Small intestine (tissue), 7 donors: ENCODE measurements at regions not wholly inside any gene's neighbourhood (a gene's known extent, or its start where the extent isn't known, plus 50 kb on each side); places are given as distances from the start of the nearest gene placed in this dataset.

Experiments
- DNase-seq, 2 donors: peaks; one replicate each; pipeline versions ENCODE4 v3.0.0 to v3.0.0-alpha.2; 2013
- FAIRE-seq: peaks from 2 replicates; lab custom pipeline; 2012; peaks lifted over from hg19 to GRCh38; lab: Jason Lieb, UNC
- H3K27ac ChIP-seq, 3 donors: one replicate each; pipeline ENCODE4 v1.5.1; 2013; ENCODE audit warnings: low read length in 2 of 3, mild to moderate bottlenecking in 2 of 3, control low read depth in 1 of 3, inconsistent platforms in 1 of 3, low read depth in 1 of 3, moderate library complexity in 1 of 3
- H3K27me3 ChIP-seq, 3 donors: one replicate each; pipeline ENCODE4 v1.6.1; 2013; ENCODE audit warnings: low read length in 3 of 3, inconsistent platforms in 1 of 3; ENCODE audit not compliant: control insufficient read depth in 3 of 3, insufficient read depth in 3 of 3
- H3K36me3 ChIP-seq, 3 donors: one replicate each; pipeline ENCODE4 v1.6.1; 2013; ENCODE audit warnings: low read length in 3 of 3, inconsistent platforms in 1 of 3, low read depth in 1 of 3, mild to moderate bottlenecking in 1 of 3, moderate library complexity in 1 of 3; ENCODE audit not compliant: control insufficient read depth in 3 of 3, insufficient read depth in 2 of 3
- H3K4me1 ChIP-seq, 3 donors: one replicate each; pipeline ENCODE4 v1.6.1; 2013; ENCODE audit warnings: low read length in 2 of 3, inconsistent platforms in 1 of 3, low read depth in 1 of 3, mild to moderate bottlenecking in 1 of 3, moderate library complexity in 1 of 3; ENCODE audit not compliant: control insufficient read depth in 3 of 3, insufficient read depth in 2 of 3
- H3K4me3 ChIP-seq, 3 donors: one replicate each; pipeline ENCODE4 v1.5.1; 2013; ENCODE audit warnings: low read length in 3 of 3, control low read depth in 1 of 3, inconsistent platforms in 1 of 3, low read depth in 1 of 3, mild to moderate bottlenecking in 1 of 3, moderate library complexity in 1 of 3
- H3K9me3 ChIP-seq, 2 donors: one replicate each; pipeline ENCODE4 v1.6.1; 2013; ENCODE audit warnings: low read depth in 1 of 2, low read length in 1 of 2; ENCODE audit not compliant: control insufficient read depth in 2 of 2, insufficient read depth in 1 of 2
- WGBS, 3 donors: extraction: QIAGEN DNeasy Blood & Tissue Kit; methylation state at CpG; one replicate each; pipeline ENCODE4 v1.1.7; 2013; 5-methylcytosine and 5-hydroxymethylcytosine counted together
- donor health status: healthy with polysubstance abuse.
- donor health status: control.
- donor health status: control.
- donor health status: Bipolar disorder and iron deficiency.
- donor health status: healthy.

DNA sequence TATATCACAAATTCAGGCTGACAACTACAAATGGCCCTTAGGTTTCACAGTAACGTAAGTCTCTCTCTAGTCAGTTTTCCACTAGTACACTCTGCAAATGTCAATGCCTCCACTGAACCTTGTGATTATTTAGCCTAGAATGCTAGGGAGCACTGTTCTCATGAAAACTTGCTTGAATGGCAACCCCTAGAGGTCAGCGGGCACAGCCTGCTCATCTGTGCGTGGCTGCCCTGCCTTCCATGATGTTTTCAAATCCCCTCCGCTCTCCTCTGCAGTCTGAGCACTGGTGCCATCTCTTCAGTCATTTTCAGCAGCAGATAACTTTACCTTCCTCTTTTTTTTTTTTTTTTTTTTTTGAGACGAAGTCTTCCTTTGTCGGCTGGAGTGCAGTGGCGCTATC, 84.1 kb upstream of the GULP1 start:
- FAIRE-seq (no peak), DNase-seq (no peak)
- WGBS, 3 donors: 89 to 97% (median 96%) methylated on average over 7 of the region's 7 CpGs
- no peaks in the 10 kb centered on the region for H3K9me3 ChIP-seq
- H3K36me3 ChIP-seq: no peaks in the 10 kb centered on the region
- H3K27me3 ChIP-seq: no peaks in the 10 kb centered on the region
- H3K4me1 ChIP-seq: no peaks in the 10 kb centered on the region
- H3K4me3 ChIP-seq: no peak overlapping the region
- no peak overlapping the region for H3K27ac ChIP-seq

DNA sequence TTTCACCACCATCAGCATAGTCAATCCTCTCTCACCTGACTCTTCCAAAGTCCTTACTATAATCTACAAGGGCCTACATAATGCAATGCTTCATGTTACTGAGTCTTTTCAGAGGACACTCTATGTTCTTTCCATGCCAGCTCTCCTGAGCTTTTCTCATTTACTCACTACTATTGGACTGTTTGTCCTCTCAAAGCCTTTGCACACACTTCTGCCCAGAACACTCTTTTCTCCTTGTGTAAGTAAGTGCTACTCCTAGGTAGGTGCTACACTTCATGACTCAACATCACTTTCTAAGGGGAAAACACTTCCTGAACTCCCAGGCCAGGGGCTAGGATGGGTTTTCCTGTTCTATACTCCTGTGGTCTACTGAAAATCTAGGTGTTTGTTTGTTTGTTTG, 82.5 kb upstream of the GULP1 start:
- Histone ChIP-seq H3K27ac (no peak overlapping the region), H3K36me3 (no peaks in the 10 kb centered on the region), H3K27me3 (no peaks in the 10 kb centered on the region), H3K9me3 (no peaks in the 10 kb centered on the region), H3K4me1 (no peaks in the 10 kb centered on the region), H3K4me3 (no peak overlapping the region)
- FAIRE-seq (no peak), DNase-seq (no peak)

DNA sequence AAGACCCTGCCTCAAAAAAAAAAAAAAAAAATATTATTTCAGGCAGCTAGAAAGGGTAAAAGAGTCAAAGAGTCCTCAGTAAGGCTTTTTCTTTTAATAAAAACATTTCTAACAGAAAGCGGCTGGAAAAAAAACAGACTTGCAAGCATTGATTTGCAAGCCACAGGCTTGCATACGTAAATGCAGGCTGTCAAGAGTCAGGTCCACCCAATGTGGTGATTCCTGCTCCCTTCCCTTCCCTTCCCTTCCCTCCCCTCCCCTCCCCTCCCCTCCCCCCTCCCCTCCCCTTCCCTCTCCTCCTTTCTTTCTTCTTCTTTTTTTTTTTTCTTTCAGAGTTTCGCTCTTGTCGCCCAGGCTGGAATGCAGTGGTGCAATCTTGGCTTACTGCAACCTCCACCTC, 74.4 kb upstream of the GULP1 start:
- FAIRE-seq (no peak), DNase-seq (no peak)
- Histone ChIP-seq H3K36me3 (no peaks in the 10 kb centered on the region), H3K27me3 (no peaks in the 10 kb centered on the region), H3K9me3 (no peaks in the 10 kb centered on the region), H3K4me3 (no peak overlapping the region), H3K4me1 (no peaks in the 10 kb centered on the region), H3K27ac (no peak overlapping the region)
- 89 to 93% (median 93%) methylated on average over 3 to 4 of the region's 4 CpGs for WGBS, 3 donors

DNA sequence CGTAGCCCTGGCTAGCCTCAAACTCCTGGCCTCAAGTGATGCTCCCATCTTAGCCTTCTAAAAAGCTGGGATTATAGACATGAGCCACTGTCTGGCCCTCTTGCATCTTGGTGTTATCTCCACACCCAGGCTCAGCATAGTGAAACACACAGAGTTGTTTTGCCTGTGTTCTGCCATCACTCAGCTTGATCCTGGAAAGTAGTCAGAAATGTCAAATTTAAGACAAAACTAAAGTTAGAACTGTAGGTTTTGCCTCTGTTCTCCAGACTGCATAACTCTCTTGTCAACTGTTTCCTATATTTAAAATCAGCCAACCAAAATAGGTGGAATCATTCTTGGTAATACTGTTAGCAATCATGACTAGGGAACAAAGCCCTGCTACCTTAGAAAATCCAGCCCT, 72.1 kb upstream of the GULP1 start:
- H3K36me3 ChIP-seq: no peaks in the 10 kb centered on the region
- no peak overlapping the region for H3K27ac ChIP-seq
- no peak for DNase-seq
- no peak overlapping the region for H3K4me3 ChIP-seq
- H3K9me3 ChIP-seq: no peaks in the 10 kb centered on the region
- FAIRE-seq: no peak
- no peaks in the 10 kb centered on the region for H3K4me1 ChIP-seq
- 83 to 96% (median 96%) methylated on average over 1 of the region's 1 CpG for WGBS, 3 donors
- H3K27me3 ChIP-seq: no peaks in the 10 kb centered on the region

DNA sequence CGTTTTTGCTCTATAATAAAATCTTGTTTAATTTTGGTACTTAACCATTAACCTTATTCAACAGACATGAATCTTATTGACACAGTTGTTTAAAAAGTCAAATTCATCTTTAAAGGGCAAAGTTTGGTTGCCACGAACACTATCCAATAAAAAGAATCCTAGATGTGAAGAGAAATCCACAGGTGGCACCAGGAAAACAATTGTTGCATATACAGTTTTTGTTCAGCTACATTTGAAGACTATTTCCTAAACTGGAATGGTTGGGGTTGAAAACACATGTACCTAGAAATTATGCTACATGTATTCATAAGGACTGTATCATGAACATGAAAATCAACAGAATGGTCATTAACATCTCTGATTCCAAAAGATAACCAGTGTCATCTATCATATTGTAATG, 71.1 kb upstream of the GULP1 start:
- Histone ChIP-seq H3K27me3 (no peaks in the 10 kb centered on the region), H3K36me3 (no peaks in the 10 kb centered on the region), H3K9me3 (no peaks in the 10 kb centered on the region), H3K4me3 (no peak overlapping the region), H3K27ac (no peak overlapping the region), H3K4me1 (no peaks in the 10 kb centered on the region)
- FAIRE-seq: no peak
- DNase-seq: no peak
- 63 to 77% (median 75%) methylated on average over 2 of the region's 2 CpGs for WGBS, 3 donors

DNA sequence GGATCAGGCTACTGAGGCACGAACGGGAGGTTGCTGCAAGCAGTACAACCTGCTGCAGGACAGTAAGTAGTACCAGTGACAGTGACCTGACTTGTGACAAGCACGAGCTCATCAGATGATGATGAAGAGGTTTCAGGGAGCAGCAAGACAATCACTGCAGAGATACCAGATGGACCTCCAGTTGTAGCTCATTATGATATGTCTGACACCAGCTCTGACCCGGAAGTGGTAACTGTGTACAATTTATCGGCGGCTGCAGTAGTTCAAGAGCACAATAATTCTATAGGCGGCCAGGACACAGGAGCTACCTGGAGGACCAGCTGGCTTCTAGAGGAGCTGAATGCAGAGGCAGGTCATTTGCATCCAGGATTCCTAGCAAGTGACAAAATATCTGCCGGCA, 64.0 kb upstream of the GULP1 start:
- H3K36me3 ChIP-seq: no peaks in the 10 kb centered on the region
- H3K9me3 ChIP-seq: peaks cover 0 to 4% of the 10 kb centered on the region in 2 donors
- 85 to 90% (median 85%) methylated on average over 8 of the region's 8 CpGs for WGBS, 3 donors
- no peak overlapping the region for H3K27ac ChIP-seq
- no peak overlapping the region for H3K4me3 ChIP-seq
- no peaks in the 10 kb centered on the region for H3K4me1 ChIP-seq
- no peaks in the 10 kb centered on the region for H3K27me3 ChIP-seq
- no peak for FAIRE-seq
- no peak for DNase-seq

DNA sequence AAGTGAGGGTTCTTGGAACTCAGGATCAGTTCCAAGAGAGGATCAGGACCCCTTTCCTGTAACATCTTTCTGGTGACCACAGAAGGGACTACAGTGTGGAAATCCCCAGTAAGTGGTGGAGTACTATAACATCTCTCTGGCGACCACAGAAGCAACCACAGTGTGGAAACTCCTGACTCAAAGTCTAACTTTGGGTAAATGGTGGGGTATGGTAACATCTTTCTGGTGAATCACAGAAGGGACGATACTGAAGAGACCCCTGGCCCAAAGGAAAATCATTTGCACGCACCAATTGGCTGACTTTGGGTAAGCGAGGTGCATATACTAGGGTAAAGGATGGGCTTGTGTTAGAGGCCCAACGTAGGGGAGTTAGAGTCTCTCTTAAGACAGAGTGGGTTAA, 56.3 kb upstream of the GULP1 start:
- Histone ChIP-seq H3K9me3 (peaks cover 0 to 21% of the 10 kb centered on the region in 2 donors), H3K4me3 (no peak overlapping the region), H3K36me3 (no peaks in the 10 kb centered on the region), H3K27ac (no peak overlapping the region), H3K4me1 (no peaks in the 10 kb centered on the region), H3K27me3 (no peaks in the 10 kb centered on the region)
- FAIRE-seq (no peak), DNase-seq (no peak)
- WGBS, 3 donors: 78 to 87% (median 81%) methylated on average over 5 of the region's 5 CpGs

DNA sequence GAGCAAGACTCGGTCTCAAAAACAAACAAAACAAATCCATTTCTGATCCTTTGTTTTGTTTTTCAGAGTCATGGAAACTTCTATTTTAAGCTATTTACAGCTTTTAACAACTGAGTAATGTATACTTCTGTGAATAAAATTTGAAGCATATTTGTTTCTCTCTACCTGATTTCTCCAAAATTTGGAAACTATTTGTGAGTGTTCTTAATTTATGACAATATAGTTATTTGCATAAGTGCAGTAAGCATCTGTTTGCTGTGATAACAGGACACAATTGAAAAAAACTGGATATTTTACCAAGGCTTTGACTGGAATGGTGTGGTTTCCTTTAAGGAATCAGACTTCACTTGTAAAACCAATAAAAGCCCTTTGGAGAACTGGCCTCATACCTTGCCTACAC, 53.3 kb upstream of the GULP1 start:
- H3K27me3 ChIP-seq: no peaks in the 10 kb centered on the region
- no peaks in the 10 kb centered on the region for H3K36me3 ChIP-seq
- H3K4me3 ChIP-seq: no peak overlapping the region
- H3K4me1 ChIP-seq: no peaks in the 10 kb centered on the region
- H3K9me3 ChIP-seq: peaks cover 0 to 17% of the 10 kb centered on the region in 2 donors
- FAIRE-seq (no peak), DNase-seq (no peak)
- no peak overlapping the region for H3K27ac ChIP-seq
- WGBS, 3 donors: 58 to 77% (median 67%) methylated on average over 1 of the region's 1 CpG
